LNCAP (cell line): ENCODE measurements at regions not wholly inside any gene's neighbourhood (a gene's known extent, or its start where the extent isn't known, plus 50 kb on each side); places are given as distances from the start of the nearest gene placed in this dataset.

Source experiments
- TF ChIP-seq, protein P1 (sequence below): fragments of 450-650 bp; IDR thresholded peaks from 2 replicates; pipeline ENCODE4 v1.5.1; 2017; ENCODE audit warnings: mild to moderate bottlenecking

DNA sequence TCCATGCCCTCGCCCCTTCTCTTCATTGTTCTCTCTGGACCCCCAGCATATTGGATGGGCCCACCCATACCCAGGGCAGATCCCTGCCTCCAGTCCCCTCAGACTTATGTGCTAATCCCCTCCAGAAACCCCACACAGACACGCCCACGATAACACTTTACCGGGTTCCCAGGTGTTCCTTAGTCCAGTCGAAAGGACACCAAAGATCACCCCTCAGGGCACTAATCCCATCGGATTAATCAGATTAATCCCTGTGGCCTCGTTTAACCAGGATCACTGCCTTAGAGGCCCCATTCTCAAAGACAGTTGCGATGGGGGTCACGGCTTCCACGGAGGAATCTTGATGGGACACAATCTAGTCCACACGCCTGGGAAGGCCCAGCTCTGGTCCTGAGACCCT is 80.8 kb downstream of the SHANK2 start:
- TF ChIP-seq, protein P1, sequence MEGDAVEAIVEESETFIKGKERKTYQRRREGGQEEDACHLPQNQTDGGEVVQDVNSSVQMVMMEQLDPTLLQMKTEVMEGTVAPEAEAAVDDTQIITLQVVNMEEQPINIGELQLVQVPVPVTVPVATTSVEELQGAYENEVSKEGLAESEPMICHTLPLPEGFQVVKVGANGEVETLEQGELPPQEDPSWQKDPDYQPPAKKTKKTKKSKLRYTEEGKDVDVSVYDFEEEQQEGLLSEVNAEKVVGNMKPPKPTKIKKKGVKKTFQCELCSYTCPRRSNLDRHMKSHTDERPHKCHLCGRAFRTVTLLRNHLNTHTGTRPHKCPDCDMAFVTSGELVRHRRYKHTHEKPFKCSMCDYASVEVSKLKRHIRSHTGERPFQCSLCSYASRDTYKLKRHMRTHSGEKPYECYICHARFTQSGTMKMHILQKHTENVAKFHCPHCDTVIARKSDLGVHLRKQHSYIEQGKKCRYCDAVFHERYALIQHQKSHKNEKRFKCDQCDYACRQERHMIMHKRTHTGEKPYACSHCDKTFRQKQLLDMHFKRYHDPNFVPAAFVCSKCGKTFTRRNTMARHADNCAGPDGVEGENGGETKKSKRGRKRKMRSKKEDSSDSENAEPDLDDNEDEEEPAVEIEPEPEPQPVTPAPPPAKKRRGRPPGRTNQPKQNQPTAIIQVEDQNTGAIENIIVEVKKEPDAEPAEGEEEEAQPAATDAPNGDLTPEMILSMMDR = no peak

DNA sequence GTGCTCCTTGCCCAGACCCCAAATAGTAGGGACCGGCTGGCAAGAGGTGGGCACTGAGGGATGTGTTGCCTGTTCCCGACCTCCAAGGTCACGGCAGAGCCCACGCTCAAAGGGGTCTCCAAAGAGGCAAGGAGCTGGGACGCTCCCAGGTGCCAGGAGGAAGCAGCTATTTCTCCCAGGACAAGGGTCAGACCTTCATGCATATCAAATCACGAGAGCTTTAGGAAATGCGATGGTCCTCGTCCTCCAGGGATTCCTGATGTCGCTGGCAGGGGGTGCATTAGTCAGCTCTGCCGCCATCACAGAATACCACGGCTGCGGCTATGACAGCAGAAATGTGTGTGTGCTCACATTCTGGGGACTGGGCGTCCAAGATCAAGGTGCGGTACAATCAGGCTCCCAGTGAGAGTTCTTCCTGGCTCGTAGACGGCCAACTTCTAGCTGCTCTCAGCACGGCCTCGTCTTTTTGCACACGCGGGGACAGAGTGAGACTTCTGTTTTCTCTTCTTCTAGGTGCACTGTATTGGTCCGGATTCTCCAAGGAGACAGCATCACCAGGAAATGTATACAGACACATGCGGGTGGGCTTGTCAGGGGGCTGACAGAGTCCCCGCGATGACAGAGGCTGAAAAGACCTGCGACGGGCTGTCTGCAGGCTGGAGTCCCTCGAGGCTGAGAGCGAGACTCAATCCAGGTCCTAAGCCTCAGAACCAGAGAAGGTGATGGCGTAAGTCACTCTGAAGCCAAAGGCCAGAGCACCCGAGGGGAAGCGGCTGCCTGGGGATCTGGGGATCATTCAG is 81.6 kb downstream of the SHANK2 start:
- TF ChIP-seq, protein P1 = no peak

GRCh38 chr11:71169313-71169712 is 83.1 kb downstream of the SHANK2 start:
- TF ChIP-seq, protein P1 = no peak

- TF ChIP-seq, protein P1 = no peak
Observed at GRCh38 chr11:71165771-71166170, 86.6 kb downstream of the SHANK2 start.

DNA sequence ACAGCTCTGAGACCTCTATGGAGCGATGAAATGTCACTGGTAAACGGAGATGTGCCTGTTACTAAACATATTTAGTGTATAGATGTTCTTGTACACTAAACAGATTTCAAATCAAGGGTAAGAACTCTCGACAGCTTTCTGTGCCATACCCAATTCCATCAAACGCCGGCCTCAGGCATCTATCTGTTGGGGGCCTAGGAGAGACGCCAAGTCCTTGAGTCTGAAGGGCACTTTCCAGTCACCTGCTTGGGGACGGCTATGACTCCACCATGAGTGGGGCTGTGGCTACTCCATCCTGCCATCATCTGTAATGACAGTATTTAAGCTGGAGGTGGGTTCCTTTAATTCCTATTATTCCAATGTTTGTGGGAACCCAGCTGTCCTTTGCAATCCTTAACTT is 87.8 kb downstream of the SHANK2 start:
- TF ChIP-seq, protein P1 = no peak

- TF ChIP-seq, protein P1 = no peak
Observed at GRCh38 chr11:71164186-71164585, 88.2 kb downstream of the SHANK2 start.

GRCh38 chr11:71163371-71163770 is 89.0 kb downstream of the SHANK2 start:
- TF ChIP-seq, protein P1 = no peak
